ENCODE measurements at regions not wholly inside any gene's neighbourhood (a gene's known extent, or its start where the extent isn't known, plus 50 kb on each side); places are given as distances from the start of the nearest gene placed in this dataset.

- no peak for TF ChIP-seq EZH2phosphoT487 (conservative IDR thresholded peaks at IDR 0.05; ENCODE audit: low read length)
- TF ChIP-seq, protein P1, sequence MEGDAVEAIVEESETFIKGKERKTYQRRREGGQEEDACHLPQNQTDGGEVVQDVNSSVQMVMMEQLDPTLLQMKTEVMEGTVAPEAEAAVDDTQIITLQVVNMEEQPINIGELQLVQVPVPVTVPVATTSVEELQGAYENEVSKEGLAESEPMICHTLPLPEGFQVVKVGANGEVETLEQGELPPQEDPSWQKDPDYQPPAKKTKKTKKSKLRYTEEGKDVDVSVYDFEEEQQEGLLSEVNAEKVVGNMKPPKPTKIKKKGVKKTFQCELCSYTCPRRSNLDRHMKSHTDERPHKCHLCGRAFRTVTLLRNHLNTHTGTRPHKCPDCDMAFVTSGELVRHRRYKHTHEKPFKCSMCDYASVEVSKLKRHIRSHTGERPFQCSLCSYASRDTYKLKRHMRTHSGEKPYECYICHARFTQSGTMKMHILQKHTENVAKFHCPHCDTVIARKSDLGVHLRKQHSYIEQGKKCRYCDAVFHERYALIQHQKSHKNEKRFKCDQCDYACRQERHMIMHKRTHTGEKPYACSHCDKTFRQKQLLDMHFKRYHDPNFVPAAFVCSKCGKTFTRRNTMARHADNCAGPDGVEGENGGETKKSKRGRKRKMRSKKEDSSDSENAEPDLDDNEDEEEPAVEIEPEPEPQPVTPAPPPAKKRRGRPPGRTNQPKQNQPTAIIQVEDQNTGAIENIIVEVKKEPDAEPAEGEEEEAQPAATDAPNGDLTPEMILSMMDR (IDR thresholded peaks at IDR 0.05; ENCODE audit: insufficient read depth, low read length, poor library complexity, severe bottlenecking) = no peak
Measured at GRCh38 chr2:207219081-207219630, 53.4 kb upstream of the KLF7 start.

All from SU-DHL-6 (cell line).